22Rv1 (cell line): ENCODE measurements at regions not wholly inside any gene's neighbourhood (a gene's known extent, or its start where the extent isn't known, plus 50 kb on each side); places are given as distances from the start of the nearest gene placed in this dataset.

Experiments
- CTCF ChIP-seq: fragments of 450-650 bp; IDR thresholded peaks from 2 replicates; pipeline ENCODE4 v1.5.1; 2017; ENCODE audit warnings: mild to moderate bottlenecking
- ZFX ChIP-seq: fragments of 450-650 bp; IDR thresholded peaks from 2 replicates; pipeline ENCODE4 v1.6.1; 2017; ENCODE audit warnings: antibody characterized with exemption, borderline replicate concordance

GRCh38 chrX:9160698-9161329 is 126.9 kb upstream of the FAM9B start:
- TF ChIP-seq CTCF (no peak), ZFX (no peak)
